Astrocyte (in vitro differentiated cells and primary cell): ENCODE measurements at regions not wholly inside any gene's neighbourhood (a gene's known extent, or its start where the extent isn't known, plus 50 kb on each side); places are given as distances from the start of the nearest gene placed in this dataset.

Experiments used
- DNase-seq: peaks from one replicate; pipeline ENCODE4 v3.0.0-alpha.2; 2010; ENCODE audit warnings: low read depth
- FAIRE-seq: peaks from 2 replicates; lab custom pipeline; 2011; peaks lifted over from hg19 to GRCh38; lab: Jason Lieb, UNC
- H2AFZ ChIP-seq: 2 replicates; pipeline ENCODE4 v1.6.0; 2012; ENCODE audit warnings: low read depth, low read length, inconsistent platforms
- H3K27ac ChIP-seq: 2 replicates; pipeline ENCODE4 v1.5.1; 2011; ENCODE audit warnings: low read depth, low read length, inconsistent platforms
- H3K27me3 ChIP-seq: 2 replicates; pipeline ENCODE4 v1.6.0; 2011; ENCODE audit warnings: low read length, inconsistent platforms; ENCODE audit not compliant: insufficient read depth
- H3K36me3 ChIP-seq: 2 replicates; pipeline ENCODE4 v1.5.1; 2011; ENCODE audit warnings: low read length, inconsistent platforms; ENCODE audit not compliant: insufficient read depth
- H3K4me1 ChIP-seq: 2 replicates; pipeline ENCODE4 v1.5.1; 2011; ENCODE audit warnings: low read length, inconsistent platforms; ENCODE audit not compliant: insufficient read depth
- H3K4me2 ChIP-seq: 2 replicates; pipeline ENCODE4 v1.6.0; 2012; ENCODE audit warnings: low read length, inconsistent platforms
- H3K4me3 ChIP-seq: 2 replicates; pipeline ENCODE4 v1.5.1; 2011; ENCODE audit warnings: low read depth, mild to moderate bottlenecking, low read length, inconsistent platforms; ENCODE audit not compliant: insufficient read depth
- H3K79me2 ChIP-seq: 2 replicates; pipeline ENCODE4 v1.6.0; 2012; ENCODE audit warnings: mild to moderate bottlenecking, low read length, inconsistent platforms; ENCODE audit not compliant: insufficient read depth
- H3K9ac ChIP-seq: 2 replicates; pipeline ENCODE4 v1.6.0; 2012; ENCODE audit warnings: mild to moderate bottlenecking, low read length, inconsistent platforms
- H3K9me3 ChIP-seq: 2 replicates; pipeline ENCODE4 v1.5.1; 2012; ENCODE audit warnings: low read depth, mild to moderate bottlenecking, low read length, inconsistent platforms; ENCODE audit not compliant: insufficient read depth
- H4K20me1 ChIP-seq: 2 replicates; pipeline ENCODE4 v1.6.0; 2012; ENCODE audit warnings: low read length, inconsistent platforms; ENCODE audit not compliant: insufficient read depth
- H3K27ac Mint-ChIP-seq: one replicate; pipeline ENCODE4 v1.8.0; 2021; ENCODE audit warnings: mild to moderate bottlenecking, mixed read lengths; ENCODE audit not compliant: unreplicated experiment
- H3K27me3 Mint-ChIP-seq: one replicate; pipeline ENCODE4 v1.8.0; 2021; ENCODE audit warnings: low read depth, mixed read lengths; ENCODE audit not compliant: unreplicated experiment
- H3K36me3 Mint-ChIP-seq: one replicate; pipeline ENCODE4 v1.8.0; 2021; ENCODE audit warnings: low read depth, mixed read lengths; ENCODE audit not compliant: unreplicated experiment
- H3K4me1 Mint-ChIP-seq: one replicate; pipeline ENCODE4 v1.8.0; 2021; ENCODE audit warnings: low read depth, mixed read lengths; ENCODE audit not compliant: unreplicated experiment
- H3K4me3 Mint-ChIP-seq: one replicate; pipeline ENCODE4 v1.8.0; 2021; ENCODE audit warnings: mild to moderate bottlenecking, moderate library complexity, mixed read lengths; ENCODE audit not compliant: unreplicated experiment
- H3K9me3 Mint-ChIP-seq: one replicate; pipeline ENCODE4 v1.8.0; 2021; ENCODE audit warnings: mild to moderate bottlenecking, mixed read lengths; ENCODE audit not compliant: unreplicated experiment
- CTCF ChIP-seq: IDR thresholded peaks from 2 replicates; pipeline ENCODE4 v1.5.1; 2011; ENCODE audit warnings: low read depth, mild to moderate bottlenecking, inconsistent platforms, low read length, moderate library complexity; ENCODE audit not compliant: insufficient read depth
- EZH2 ChIP-seq: IDR thresholded peaks from 2 replicates; pipeline ENCODE4 v1.6.1; 2012; ENCODE audit warnings: mild to moderate bottlenecking, low read length, inconsistent platforms; ENCODE audit not compliant: insufficient read depth

GRCh38 chr1:232132572-232132971 lies 497.4 kb downstream of the SIPA1L2 start:
- Histone ChIP-seq H3K79me2 (no peaks in the 10 kb centered on the region), H3K4me1 (no peaks in the 10 kb centered on the region), H2AFZ (no peak overlapping the region), H3K27me3 (no peaks in the 10 kb centered on the region), H4K20me1 (no peaks in the 10 kb centered on the region), H3K36me3 (no peaks in the 10 kb centered on the region), H3K9me3 (no peaks in the 10 kb centered on the region), H3K27ac (no peak overlapping the region), H3K4me3 (no peak overlapping the region), H3K4me2 (no peak overlapping the region), H3K9ac (no peak overlapping the region)
- DNase-seq: no peak
- H3K27me3 Mint-ChIP-seq: no peaks in the 10 kb centered on the region
- no peaks in the 10 kb centered on the region for H3K36me3 Mint-ChIP-seq
- peaks cover 2% of the 10 kb centered on the region for H3K9me3 Mint-ChIP-seq
- H3K4me1 Mint-ChIP-seq: peaks cover 11% of the 10 kb centered on the region
- FAIRE-seq: no peak
- no peak overlapping the region for H3K27ac Mint-ChIP-seq
- H3K4me3 Mint-ChIP-seq: no peak overlapping the region
- TF ChIP-seq CTCF (no peak), EZH2 (no peak)

GRCh38 chr1:232131715-232132391 lies 498.1 kb downstream of the SIPA1L2 start:
- Histone ChIP-seq H3K79me2 (no peaks in the 10 kb centered on the region), H3K27ac (no peak overlapping the region), H3K27me3 (no peaks in the 10 kb centered on the region), H3K9me3 (no peaks in the 10 kb centered on the region), H3K4me1 (no peaks in the 10 kb centered on the region), H4K20me1 (no peaks in the 10 kb centered on the region), H3K4me2 (no peak overlapping the region), H3K4me3 (no peak overlapping the region), H3K36me3 (no peaks in the 10 kb centered on the region), H3K9ac (no peak overlapping the region), H2AFZ (no peak overlapping the region)
- Mint-ChIP-seq H3K36me3 (no peaks in the 10 kb centered on the region), H3K9me3 (peaks cover 2% of the 10 kb centered on the region), H3K4me1 (peaks cover 16% of the 10 kb centered on the region), H3K4me3 (no peak overlapping the region), H3K27ac (no peak overlapping the region), H3K27me3 (no peaks in the 10 kb centered on the region)
- FAIRE-seq (no peak), DNase-seq (no peak)
- TF ChIP-seq CTCF (no peak), EZH2 (no peak)

DNA sequence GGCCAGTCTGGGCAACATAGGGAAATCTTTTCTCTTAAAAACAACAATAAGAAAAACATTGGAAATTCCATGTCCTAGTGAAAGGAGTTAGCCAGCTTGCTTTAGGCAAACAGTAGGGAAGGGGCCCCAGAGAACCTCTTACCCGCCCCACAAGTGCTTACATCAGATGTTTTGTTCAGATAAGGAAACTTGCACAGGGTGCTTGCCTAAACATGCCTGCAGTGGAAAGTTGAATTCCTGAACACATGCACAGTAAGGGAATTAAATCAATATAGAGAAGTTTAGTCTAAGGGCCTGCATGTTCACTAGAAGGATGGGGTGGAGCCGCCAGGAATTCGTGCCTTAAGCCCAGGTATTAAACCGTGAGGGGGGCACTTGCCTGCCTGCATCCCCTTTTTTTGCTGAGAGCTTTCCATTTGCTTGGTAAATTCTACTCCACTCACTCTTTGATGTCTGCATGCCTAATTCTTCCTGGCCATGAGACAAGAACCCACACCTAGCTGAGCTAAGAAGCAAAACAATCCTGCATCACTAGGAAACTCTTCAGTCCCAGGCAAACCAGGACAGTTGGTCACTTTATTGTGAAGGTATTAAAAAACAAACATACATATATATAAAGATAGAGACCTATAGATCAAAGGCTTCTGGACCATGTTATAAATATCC lies 499.0 kb downstream of the SIPA1L2 start:
- H3K9ac ChIP-seq: no peak overlapping the region
- H4K20me1 ChIP-seq: no peaks in the 10 kb centered on the region
- H3K36me3 Mint-ChIP-seq: no peaks in the 10 kb centered on the region
- H3K27ac ChIP-seq: no peak overlapping the region
- no peak for TF ChIP-seq CTCF
- no peak for TF ChIP-seq EZH2
- H3K27ac Mint-ChIP-seq: peak overlapping the region; percentile 50
- no peaks in the 10 kb centered on the region for H3K27me3 Mint-ChIP-seq
- H3K4me3 ChIP-seq: no peak overlapping the region
- H3K4me2 ChIP-seq: no peak overlapping the region
- FAIRE-seq (no peak), DNase-seq (no peak)
- H3K9me3 ChIP-seq: no peaks in the 10 kb centered on the region
- H2AFZ ChIP-seq: no peak overlapping the region
- no peaks in the 10 kb centered on the region for H3K79me2 ChIP-seq
- H3K9me3 Mint-ChIP-seq: no peaks in the 10 kb centered on the region
- H3K27me3 ChIP-seq: no peaks in the 10 kb centered on the region
- H3K36me3 ChIP-seq: no peaks in the 10 kb centered on the region
- no peak overlapping the region for H3K4me3 Mint-ChIP-seq
- peaks cover 16% of the 10 kb centered on the region for H3K4me1 Mint-ChIP-seq
- no peaks in the 10 kb centered on the region for H3K4me1 ChIP-seq
